ENCODE measurements at regions not wholly inside any gene's neighbourhood (a gene's known extent, or its start where the extent isn't known, plus 50 kb on each side); places are given as distances from the start of the nearest gene placed in this dataset.

DNA sequence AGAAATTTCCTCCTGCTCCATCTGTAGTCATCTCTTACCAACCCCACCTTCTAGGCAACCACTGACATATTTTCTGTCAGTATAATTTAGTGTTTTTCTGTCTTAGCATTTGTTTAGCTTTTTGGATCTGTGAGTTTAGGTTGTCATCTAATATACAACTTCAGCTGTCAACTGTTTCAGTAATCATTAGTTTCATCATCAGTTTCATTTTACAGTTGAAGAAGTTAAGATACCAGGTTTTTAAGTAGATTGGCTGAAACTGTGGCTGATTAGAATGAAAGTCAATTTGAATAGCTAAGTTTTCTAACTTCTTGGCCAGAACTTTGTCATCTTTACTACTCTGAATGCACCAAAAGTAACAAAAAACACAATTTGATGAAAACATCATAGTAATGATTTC is 1957.3 kb downstream of the NCAM2 start:
- no peak for DNase-seq

DNA sequence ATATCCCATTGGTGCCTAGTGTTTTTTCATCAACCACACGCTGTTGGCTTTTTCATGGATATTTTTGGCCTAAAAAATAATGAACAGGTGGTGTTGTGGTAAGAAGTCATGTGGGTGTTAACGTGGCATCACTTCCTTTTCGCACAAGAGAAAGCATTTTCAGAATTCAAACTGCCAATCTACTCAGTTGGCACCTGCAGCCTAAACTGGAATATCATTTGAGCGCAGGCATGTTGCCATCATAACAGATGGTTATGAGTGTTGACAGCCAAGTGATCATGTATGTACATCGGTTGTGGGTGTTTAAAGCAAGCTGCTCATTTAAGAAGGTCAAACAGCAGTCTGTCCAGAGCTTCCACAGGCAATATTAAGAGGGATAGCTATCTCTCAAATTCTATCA is 1963.0 kb downstream of the NCAM2 start:
- DNase-seq, result no peak

DNA sequence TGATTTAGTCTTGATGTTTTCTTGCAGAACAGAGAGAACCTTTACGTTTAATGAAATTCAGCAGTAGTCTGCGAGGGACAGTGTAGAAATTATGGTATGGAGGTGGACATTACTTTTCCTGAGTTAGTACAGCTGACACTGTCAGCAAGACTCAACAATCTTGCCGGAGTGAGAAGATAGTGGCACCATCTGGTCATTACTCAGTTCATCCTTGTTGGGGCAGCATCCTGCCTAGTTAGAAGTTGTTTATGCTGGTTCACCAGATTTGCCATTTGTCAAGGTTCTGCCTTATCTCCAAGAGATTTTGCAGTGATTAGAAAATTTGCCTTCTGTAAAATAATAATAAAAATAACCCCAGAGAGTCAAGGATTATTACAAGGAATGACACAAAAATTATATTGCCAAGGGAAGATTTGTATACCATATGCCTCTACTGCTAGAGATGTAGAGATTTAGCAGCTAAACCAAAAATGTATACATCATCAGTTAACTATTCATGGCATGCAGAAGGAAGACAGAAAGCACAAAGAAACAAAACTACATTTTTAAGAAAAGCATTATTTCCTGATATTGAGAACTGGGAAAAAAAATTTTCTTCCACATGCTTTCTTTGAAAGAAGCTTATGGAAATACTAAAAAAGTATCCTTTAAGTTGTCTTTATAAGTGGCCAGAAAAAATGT is 1967.4 kb downstream of the NCAM2 start:
- no peak for DNase-seq

DNA sequence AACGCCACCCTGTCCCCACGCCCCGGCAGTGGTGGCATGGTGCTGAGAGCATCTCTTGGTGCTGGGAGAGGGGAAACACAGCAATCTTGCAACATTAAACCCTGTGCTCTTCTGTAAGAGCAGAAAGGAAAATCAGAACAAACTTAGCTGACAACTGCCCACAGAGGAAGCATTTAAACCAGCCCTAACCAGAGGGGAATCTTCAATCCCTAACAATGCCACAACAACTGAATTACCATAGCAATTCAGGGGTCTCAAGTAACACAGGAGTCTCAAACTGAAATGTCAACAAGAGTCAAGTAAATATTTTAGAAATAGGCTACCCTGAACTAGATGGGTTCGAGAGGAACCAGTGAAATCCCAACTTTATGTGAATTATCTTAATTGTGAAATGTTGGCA is 1983.6 kb downstream of the NCAM2 start:
- DNase-seq, result no peak

DNA sequence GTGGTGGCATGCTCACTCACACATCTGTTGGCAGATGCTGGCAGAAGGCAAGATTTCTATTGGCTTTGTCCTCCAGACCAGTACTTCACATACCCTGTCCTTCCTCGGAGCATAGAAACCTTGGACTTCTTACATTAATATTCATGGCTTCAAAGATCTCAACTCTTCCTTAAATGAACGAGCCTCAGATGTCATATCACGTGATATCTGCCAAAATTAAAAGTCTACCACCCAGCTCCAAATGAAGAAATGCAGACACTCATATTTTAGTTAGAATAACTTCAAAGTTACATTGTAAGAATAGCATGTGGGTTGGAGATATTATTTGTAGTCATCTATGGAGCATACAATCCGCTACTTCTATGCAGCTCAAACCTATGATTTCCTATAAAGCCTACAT is 1994.9 kb downstream of the NCAM2 start:
- no peak for DNase-seq

DNA sequence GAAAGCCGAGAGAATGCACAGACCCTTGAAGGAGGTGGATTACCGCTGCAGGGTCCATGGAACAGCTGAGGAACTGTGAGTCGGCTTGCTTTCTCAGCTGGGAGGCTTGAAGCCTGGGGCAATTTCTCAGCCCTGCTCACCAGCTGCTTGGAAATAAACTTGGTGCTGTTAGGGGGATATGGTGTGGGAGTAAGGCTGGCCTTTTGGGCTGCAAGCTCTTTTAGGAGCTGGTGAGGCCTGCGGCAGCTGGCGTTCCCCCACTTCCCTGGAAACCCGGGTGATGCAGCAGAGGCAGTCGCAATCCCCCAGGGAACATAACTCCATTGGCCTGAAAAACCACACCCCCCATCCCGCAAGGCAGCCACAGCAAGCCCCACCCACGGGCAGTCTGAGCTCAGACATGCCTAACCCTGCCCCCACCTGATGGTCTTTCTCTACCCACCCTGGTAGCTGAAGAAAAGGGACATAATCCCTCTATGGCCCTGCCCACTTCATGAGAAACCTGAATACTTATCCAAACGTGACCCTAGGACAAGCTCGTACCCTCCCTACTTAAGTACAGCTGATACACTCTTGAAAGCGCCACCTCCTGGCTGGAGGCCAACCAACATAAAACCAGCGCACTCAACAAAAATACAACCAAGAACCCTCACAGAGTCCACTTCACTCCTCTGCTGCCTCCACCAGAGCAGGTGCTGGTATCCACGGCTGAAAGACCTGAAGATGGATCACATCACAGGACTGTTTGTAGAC is 1995.8 kb downstream of the NCAM2 start:
- no peak for DNase-seq

GRCh38 chr21:23003951-23004350 is 2005.7 kb downstream of the NCAM2 start:
- no peak for DNase-seq

- DNase-seq, result no peak
Observed at GRCh38 chr21:23008601-23009202, 2010.5 kb downstream of the NCAM2 start.

DNA sequence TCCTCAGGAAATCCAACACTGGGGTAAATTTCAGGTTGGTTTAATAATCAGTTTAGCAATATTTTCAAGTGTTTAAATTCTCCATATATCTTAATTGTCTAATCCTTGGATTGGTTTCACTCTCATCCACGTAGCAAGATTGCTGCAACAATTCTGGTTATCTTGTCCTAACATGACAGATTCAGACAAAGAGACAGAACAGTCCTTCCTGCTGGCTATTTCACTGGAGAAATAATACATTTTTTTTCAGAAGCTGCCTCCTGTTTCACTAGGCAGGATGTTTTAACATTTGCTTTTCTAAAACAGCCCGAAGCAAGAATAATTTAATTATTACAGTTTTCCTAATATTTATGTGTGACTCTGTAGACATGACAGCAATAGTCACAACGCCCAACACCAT is 2011.2 kb downstream of the NCAM2 start:
- DNase-seq, result no peak

DNA sequence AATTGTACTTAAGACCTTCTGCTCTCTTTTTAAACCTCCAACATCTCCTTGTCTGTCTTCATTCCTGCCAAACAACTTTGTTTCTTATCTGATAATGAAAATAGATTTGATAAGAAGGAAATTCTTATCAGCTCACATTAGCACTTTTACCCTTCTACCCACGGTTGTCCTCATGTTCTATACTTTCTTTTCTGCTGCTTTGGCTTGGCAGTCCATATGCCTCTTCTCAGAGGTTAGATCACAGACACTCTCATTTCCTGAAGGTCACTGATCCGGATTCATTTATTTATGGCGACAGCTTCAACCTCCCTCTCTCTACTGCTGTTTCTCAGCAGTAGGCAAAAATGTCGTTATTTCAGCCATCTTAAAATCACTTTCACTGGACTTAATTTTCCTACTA is 2015.8 kb downstream of the NCAM2 start:
- no peak for DNase-seq

DNA sequence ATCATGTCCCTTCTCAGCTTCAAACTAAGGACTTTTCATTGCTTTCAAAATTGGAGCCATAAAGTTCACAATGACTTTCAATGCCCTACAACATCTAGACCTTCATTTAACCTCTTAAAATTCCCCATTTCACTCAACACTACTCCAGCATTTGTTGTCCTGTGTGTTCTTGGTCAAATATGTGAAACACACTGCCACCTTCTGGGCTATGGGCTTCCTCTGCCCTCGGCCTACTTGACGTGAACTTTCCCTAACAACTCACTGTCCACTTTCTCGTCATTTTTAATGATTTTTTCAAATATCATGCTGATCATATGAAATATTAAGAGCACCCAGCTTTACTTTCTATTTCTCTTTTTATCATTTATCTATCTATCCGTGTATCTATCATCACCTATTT is 2018.4 kb downstream of the NCAM2 start:
- no peak for DNase-seq

DNA sequence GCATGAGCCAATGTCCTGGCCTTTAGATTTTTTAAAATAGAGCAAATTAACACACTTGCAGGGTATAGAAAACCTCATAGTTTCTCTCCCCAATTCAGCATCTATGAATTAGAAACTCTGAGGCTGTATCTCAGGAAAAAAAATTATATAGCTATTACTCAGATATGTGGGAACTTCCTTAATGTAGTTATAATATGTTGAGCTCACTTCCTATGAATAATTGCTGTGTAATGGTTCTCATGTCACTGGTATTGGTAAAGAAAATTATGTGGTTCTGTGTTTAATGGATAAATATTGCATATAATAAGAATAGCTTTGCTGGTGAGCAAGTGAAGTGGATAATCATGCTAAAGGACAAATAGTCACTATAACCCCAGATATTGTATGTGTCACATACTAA is 2019.8 kb downstream of the NCAM2 start:
- DNase-seq, result no peak

GRCh38 chr21:23020969-23021368 is 2022.8 kb downstream of the NCAM2 start:
- no peak for DNase-seq

- DNase-seq, result no peak
Observed at GRCh38 chr21:23021481-23021880, 2023.3 kb downstream of the NCAM2 start.

GRCh38 chr21:23026878-23027277 is 2028.7 kb downstream of the NCAM2 start:
- no peak for DNase-seq

DNA sequence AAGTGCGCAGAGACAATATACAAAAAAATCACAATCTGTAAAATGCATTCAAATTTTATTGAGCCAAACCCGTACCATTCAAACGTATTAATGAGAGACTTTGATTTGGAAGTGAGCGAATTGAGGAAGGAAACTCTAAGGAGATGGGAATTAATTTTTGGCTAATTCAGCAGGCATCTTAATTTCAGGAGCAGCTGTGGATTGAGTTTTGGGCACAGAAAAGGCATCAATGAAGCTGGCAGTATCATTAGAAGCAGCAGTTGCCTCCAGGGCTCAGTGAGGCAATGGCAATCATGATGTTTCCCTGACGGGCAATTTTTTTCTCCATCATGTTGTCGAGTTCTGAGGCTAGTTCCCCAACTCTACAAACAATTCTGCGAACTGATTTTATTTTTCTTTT is 2041.6 kb downstream of the NCAM2 start:
- no peak for DNase-seq

DNA sequence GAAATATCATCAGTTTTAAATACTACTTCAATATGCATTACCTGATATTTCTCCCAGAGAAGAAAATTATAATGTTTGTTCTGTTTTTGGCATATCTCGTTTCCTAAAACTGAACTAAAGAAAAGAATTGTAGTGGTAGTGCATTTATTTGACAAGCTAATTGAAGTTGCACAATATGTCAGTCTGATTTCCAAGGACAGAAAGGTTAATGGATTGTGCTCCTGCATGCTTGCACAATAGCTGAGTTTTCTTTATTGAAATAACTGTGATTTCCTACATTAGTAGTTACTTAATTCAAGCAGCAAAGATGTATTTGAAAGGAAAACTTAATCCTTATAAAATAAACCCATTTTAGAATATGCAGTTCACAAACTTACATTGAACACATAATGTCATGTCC is 2047.7 kb downstream of the NCAM2 start:
- DNase-seq, result no peak

- DNase-seq, result no peak
Observed at GRCh38 chr21:23067672-23068071, 2069.5 kb downstream of the NCAM2 start.

DNA sequence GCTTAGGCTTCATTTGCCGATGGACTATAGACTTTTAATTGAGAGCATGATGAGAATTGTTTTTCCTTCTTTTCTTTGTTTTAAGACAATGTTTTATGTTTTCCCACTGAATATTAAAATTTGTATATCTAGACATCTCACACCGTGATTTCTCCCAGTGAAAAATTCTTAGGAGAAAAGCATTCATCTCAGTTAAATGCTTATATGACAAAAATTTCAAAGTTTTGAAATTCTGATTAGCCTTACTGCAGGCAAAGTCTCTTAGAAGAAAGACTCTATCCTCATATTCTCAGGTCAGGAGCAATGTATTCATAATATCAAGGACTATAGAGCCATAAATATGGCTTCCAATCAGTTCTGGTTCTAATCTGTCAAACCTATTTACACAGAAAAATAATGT is 2085.0 kb downstream of the NCAM2 start:
- DNase-seq, result no peak

- DNase-seq, result no peak
Observed at GRCh38 chr21:23093259-23093658, 2095.1 kb downstream of the NCAM2 start.

DNA sequence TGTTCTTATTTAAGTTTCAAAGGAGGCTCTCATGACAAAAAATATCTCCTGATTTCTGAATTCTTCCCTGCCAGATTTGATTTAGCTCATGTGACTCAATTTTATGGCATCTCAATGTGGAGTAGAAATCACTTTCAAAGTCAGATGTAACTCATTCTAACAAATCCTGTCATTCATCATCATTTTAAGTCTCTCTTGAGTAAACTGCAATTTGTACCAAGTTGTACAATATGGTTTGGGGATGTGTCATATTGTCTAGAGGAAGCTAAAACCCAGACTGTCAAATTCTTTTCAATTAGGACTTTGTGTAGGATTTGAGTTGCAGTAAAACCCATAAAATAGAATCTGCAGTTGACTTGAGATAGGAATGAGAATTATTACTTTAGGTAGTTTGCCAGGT is 2101.0 kb downstream of the NCAM2 start:
- no peak for DNase-seq

DNA sequence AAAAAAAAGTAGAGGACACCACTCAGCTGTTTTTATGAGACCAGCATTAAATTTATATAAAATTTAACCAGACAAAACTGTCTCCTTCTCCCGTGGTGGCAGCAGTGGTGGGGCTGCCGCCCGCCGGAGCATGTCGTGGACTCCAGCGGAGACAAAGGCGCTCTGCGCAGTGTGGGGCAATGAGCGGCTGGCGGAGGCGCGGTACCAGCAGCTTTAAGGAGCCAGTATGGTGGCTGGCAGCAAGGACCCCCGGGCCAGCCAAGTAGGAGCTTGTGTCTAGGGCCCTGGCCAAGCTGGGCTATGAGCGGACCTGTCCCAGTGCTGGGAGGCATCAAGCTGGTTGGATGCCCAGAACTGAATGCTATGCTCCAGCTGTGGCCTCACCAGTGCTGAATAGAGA is 2102.9 kb downstream of the NCAM2 start:
- DNase-seq, result no peak

- no peak for DNase-seq
Observed at GRCh38 chr21:23108533-23108932, 2110.3 kb downstream of the NCAM2 start.

DNA sequence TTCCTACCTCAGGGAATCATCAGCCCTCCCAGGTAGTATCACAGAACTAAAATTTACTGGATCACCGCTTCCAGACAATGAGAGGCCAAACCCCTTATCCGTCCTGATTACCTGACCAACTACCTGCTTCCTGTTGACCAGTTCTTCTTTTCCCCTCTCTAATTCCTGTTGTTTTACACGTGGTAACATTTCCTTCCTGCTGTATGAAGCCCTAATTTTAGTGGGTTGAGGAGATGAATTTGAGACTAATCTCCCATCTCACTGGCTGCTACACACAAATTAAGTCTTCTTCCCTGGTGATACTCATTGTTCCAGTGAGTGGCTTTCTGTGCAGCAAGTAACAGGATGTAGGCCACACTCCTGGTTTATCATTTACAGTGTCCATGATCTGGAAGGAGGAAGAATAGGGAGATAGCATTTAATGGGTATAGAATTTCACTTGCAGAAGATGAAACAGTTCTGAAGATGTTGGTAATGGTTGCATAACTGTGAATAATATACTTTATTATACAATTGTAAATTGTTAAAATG is 2112.9 kb downstream of the NCAM2 start:
- DNase-seq, result no peak

Data from CD4-positive, alpha-beta T cell treated with Interleukin-10 for 1 hour (primary cell).